GM10248 (cell line): ENCODE measurements at regions not wholly inside any gene's neighbourhood (a gene's known extent, or its start where the extent isn't known, plus 50 kb on each side); places are given as distances from the start of the nearest gene placed in this dataset.

ENCODE experiments used
- CTCF ChIA-PET: fragments of 300-600 bp; sonication (Branson Sonifier 250); formaldehyde crosslinking; extraction: SDS; loops from one replicate; lab custom pipeline; 2021; ENCODE audit warnings: antibody characterized with exemption; lab: Yijun Ruan, JAX
- POLR2A ChIA-PET: fragments of 350-650 bp; sonication (Branson Sonifier 250); formaldehyde crosslinking; extraction: SDS; loops from one replicate; lab custom pipeline; 2020; ENCODE audit warnings: antibody characterized with exemption; lab: Yijun Ruan, JAX
- DNase-seq: peaks from one replicate; pipeline ENCODE4 v3.0.0; 2012; ENCODE audit errors: extremely low spot score
- TF ChIP-seq, protein P1 (sequence below): IDR thresholded peaks from 2 replicates; pipeline ENCODE4 v1.5.1; 2012; ENCODE audit warnings: mild to moderate bottlenecking, low read depth; ENCODE audit errors: extremely low read depth, missing control alignments, control extremely low read depth

- no peak for DNase-seq
- POLR2A ChIA-PET, result no interaction called here
- CTCF ChIA-PET, result interaction anchor here (1.2 kb wide), 1 partner anchor 151 kb away, joined by 3 read pairs; no protein-coding TSS in a partner anchor
- TF ChIP-seq, protein P1, sequence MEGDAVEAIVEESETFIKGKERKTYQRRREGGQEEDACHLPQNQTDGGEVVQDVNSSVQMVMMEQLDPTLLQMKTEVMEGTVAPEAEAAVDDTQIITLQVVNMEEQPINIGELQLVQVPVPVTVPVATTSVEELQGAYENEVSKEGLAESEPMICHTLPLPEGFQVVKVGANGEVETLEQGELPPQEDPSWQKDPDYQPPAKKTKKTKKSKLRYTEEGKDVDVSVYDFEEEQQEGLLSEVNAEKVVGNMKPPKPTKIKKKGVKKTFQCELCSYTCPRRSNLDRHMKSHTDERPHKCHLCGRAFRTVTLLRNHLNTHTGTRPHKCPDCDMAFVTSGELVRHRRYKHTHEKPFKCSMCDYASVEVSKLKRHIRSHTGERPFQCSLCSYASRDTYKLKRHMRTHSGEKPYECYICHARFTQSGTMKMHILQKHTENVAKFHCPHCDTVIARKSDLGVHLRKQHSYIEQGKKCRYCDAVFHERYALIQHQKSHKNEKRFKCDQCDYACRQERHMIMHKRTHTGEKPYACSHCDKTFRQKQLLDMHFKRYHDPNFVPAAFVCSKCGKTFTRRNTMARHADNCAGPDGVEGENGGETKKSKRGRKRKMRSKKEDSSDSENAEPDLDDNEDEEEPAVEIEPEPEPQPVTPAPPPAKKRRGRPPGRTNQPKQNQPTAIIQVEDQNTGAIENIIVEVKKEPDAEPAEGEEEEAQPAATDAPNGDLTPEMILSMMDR, result no peak
These were observed 116.5 kb downstream of the SALL1 start for GRCh38 chr16:51034481-51035109.

DNA sequence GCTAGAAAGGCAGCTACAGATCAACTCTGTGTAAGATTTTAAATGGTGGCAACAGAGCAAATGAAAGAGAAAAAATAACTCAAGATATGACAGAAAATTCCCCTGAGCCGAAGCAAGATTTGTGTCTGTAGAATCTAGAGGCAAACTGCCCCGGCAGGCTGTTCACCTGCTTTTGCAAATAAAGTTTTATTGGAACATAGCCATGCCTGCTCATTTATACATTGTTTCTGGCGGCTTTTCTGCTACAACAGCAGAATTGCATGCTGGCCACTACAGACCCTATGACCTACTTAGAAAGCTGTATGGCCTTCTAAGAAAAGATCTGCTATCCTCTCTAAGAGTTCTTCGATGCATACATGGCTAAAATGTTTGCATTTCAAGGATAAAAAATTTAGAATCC lies 119.5 kb downstream of the SALL1 start:
- CTCF ChIA-PET, result no interaction called here
- POLR2A ChIA-PET, result no interaction called here
- TF ChIP-seq, protein P1, result no peak
- no peak for DNase-seq

DNA sequence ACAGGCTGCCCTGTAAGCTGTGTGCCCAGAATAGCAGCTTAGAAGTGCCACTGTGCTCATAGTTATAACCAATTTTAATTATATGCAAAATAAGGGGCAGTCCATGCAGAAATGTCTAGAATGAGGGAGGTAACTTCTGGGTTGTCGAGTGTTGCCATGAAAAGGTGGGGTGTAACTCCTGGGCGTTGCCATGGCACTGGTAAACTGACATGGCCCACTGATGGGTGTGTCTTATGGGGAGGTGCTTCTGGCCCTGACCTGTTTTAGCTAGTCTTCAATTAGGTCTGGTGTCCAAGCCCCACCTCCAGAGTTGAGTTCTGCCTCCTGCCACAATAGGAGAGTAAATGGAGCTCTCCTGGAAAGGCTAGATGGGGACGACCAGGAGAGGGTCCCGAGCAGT lies 120.6 kb downstream of the SALL1 start:
- TF ChIP-seq, protein P1, result no peak
- POLR2A ChIA-PET, result no interaction called here
- CTCF ChIA-PET, result no interaction called here
- no peak for DNase-seq

DNA sequence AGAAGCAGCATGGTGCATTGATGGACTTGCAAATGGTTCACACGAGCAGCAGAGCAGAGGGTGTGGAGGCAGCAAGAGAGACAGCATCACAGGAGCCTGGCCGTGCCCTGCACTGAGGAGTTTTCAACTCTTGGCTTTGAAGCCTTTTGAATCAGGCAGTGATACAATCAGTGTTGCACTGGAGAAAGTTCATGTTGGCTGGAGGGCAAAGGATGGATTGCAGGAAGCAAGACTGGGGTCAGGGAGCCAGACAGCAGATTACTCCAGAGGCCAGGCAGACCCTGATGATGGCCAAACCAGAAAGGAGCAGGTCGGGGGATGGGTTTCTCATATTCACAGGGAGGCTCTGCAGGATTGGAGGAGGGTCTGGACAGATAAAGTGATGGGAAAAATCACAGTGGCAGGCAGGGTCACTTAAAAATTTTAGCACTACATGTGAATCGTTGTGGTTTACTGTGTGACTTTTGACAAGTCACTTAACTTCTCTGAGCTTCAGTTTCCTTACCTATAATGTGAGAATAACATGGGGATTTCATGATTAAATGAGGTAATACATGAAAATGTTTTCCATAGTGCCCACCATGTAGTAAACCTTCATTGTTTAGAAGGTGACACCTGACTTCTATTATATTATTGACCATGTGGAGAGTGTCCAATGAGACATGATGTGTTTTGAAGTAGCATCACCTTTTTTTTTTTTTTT lies 125.3 kb downstream of the SALL1 start:
- CTCF ChIA-PET, result no interaction called here
- TF ChIP-seq, protein P1, result no peak
- POLR2A ChIA-PET, result no interaction called here
- DNase-seq, result no peak

DNA sequence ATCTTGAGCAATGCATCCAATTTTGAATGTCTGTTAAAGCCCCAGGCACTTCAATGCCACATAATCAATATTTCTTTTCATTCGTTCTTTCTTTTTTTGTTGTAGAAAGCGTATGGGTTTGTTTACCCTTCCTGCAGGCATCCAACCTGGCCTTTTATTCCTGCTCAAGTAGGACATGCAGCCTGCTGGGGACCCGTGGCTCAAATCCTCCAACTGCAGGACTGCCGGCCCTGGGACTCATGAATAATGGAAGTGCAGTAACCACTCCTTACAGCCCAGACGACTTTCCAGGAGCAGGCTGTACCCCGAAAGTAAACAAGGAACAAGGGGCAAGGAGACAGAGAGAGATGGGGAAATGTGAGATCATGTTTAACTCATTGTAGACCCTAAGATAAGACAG lies 126.4 kb downstream of the SALL1 start:
- CTCF ChIA-PET, result no interaction called here
- no peak for DNase-seq

GRCh38 chr16:51022955-51023354 lies 128.1 kb downstream of the SALL1 start:
- POLR2A ChIA-PET, result no interaction called here
- CTCF ChIA-PET, result no interaction called here
- DNase-seq, result no peak
- TF ChIP-seq, protein P1, result no peak

More for the DNA sequence above, 126.4 kb downstream of the SALL1 start:
- TF ChIP-seq, protein P1, result no peak
- POLR2A ChIA-PET, result no interaction called here
